Astrocyte of the hippocampus (primary cell): ENCODE measurements at regions not wholly inside any gene's neighbourhood (a gene's known extent, or its start where the extent isn't known, plus 50 kb on each side); places are given as distances from the start of the nearest gene placed in this dataset.

Experiments used
- DNase-seq: peaks from one replicate; pipeline ENCODE4 v3.0.0; 2011; ENCODE audit warnings: low read depth, low spot score

- no peak for DNase-seq
These were observed 80.0 kb downstream of the CENPW start for GRCh38 chr6:126419901-126420300.

DNA sequence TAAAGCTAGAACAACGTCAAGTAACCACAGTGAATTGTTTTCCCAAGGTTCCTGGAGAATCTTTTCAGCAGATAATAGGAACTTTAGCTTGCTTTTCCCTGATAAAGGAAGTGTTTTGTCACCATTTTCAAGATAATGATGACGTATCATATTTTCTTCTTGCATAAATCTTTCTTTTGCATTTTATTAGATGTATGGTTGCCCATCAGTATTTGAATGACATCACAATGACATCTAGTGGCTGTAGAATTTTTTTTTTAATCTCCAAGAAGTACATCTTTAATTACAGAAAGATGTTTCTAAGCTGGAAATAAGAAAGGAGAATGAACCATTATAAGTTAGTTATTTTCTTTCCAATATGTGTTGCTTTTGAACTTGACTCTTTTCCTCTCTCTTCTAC, 83.0 kb downstream of the CENPW start:
- DNase-seq = no peak

DNA sequence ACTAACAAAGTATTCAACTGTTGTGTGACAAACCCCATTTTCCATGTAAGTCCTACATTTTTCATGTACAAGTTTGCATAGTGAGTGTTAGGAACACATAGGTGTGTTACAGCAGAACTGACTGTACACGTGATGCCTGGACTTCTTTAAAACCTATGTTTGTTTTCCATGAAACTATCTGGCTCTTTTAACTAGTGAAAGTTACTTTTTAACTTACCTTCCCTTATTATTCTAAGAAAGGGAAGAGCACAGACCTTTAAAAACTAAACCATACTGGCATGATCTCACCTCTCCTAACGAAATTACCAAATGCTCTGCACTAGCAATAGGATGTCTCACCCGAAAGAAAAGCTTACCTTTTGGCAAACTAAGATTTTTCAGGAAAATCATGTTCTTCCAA, 87.8 kb downstream of the CENPW start:
- DNase-seq = no peak

DNA sequence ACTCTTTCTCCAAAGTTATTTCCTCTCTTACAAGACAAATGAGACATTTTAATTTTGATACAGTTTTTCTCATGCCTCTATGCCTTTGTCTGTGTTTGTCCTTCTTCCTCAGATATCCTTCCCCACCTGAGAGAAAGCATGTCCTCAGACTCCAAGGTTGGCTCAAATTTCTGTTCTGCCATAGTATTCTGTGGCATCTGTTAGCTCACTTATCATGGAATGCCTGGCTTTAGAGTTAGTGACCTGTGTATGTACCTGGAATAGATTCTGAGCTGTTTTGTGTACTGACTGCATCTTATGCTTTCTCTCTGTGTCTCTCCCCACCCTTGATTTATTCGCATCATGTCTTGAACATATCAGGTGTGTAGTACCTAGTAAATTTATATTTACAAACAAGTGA, 90.0 kb downstream of the CENPW start:
- no peak for DNase-seq

- DNase-seq = no peak
These were observed 92.6 kb downstream of the CENPW start for GRCh38 chr6:126432564-126432963.

- no peak for DNase-seq
These were observed 94.0 kb downstream of the CENPW start for GRCh38 chr6:126433927-126434326.

DNA sequence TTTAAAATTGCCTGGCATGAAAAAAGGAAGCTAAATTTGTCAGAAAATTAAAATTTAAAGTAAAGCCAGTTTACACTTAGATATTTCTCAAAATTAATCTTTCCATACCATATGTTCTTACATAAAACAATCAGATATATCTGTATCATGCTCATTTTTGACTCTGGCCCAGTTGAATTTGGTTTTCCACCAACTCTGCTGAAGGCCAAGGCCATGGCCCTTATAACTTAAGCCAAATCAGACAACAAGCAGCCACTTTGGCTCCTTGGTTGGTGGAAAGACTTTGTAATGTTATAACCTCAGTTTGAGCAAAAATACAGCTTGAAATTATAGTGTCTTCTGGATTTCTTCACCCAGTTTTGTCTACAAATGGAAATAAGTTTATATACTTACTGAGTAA, 97.3 kb downstream of the CENPW start:
- no peak for DNase-seq

GRCh38 chr6:126439040-126439439, 99.1 kb downstream of the CENPW start:
- no peak for DNase-seq

- DNase-seq = no peak
These were observed 101.0 kb downstream of the CENPW start for GRCh38 chr6:126440923-126441322.

DNA sequence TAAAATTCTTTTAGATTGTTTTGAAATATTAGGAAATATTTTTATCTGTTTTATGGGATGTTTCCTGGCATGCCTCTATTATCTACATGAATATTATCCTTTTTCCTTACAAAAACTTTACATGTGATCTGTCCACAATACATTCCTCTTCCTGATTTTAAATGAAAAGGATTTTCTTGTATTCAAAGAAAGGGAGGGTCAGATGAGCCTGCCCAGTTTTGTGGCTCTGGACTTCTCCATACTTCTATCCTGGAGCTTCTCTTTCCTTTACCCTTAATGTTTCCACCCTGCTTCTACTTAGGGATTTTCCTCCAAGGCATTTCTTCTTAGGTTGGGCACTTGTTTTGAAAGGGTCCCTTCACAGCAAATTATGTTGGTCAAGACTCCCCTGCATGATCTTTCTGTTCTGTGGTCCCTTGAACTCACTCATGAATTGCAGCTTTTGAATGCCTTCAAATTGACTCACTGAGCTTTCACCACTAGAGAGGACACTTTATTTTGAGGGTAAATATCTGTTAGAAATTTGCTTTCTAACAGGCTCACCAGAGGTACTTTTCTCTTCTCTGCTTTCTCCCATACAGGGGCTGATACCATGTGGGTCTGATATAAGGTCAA, 104.9 kb downstream of the CENPW start:
- DNase-seq = peak; percentile 50

- DNase-seq = no peak
These were observed 106.3 kb downstream of the CENPW start for GRCh38 chr6:126446248-126446647.

DNA sequence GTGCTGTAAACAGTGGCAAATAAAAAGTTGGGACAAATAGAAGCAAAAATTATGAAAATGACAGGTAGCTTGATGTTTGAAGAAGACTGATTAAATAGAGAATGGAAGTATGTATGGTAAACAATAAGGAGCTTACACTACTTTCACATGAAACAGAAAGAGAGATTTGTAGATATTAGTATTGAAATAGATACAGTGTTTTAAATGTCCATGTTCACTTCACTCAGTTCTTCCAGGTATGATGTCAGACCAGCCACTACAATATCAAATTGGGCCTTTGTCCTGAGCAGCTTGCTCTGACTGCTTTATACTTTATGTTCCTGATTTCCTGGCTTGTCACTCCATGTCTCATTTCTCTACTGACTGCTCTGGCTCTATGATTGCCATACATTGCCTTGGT, 107.5 kb downstream of the CENPW start:
- DNase-seq = no peak

- no peak for DNase-seq
These were observed 121.1 kb downstream of the CENPW start for GRCh38 chr6:126461045-126461444.

- no peak for DNase-seq
These were observed 124.3 kb downstream of the CENPW start for GRCh38 chr6:126464245-126464644.

GRCh38 chr6:126475449-126475848, 135.5 kb downstream of the CENPW start:
- DNase-seq = no peak

GRCh38 chr6:126477678-126478077, 137.8 kb downstream of the CENPW start:
- DNase-seq = no peak

- no peak for DNase-seq
These were observed 140.4 kb downstream of the CENPW start for GRCh38 chr6:126480268-126480667.

DNA sequence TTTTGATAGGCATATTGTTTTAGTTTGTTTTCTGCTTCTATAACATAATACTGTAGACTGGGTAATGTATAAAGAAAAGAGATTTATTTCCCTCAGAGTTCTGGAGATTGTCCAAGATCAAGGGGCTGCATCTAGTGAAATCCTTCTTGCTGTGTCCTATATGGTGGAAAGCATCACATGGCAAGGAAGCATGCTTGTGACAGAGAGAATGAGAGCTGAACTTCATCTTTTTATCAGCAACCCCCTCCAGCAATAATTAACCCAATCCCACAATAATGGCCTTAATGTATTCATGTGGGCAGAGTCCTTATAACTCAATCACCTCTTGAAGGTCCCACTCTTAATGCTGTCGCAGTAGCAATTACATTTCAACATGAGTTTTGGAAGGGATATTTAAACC, 141.4 kb downstream of the CENPW start:
- DNase-seq = no peak

GRCh38 chr6:126504792-126505191, 164.9 kb downstream of the CENPW start:
- no peak for DNase-seq

GRCh38 chr6:126513198-126513597, 173.3 kb downstream of the CENPW start:
- no peak for DNase-seq

- DNase-seq = no peak
These were observed 176.5 kb downstream of the CENPW start for GRCh38 chr6:126516411-126516810.

GRCh38 chr6:126524811-126525326, 185.0 kb downstream of the CENPW start:
- DNase-seq = no peak

DNA sequence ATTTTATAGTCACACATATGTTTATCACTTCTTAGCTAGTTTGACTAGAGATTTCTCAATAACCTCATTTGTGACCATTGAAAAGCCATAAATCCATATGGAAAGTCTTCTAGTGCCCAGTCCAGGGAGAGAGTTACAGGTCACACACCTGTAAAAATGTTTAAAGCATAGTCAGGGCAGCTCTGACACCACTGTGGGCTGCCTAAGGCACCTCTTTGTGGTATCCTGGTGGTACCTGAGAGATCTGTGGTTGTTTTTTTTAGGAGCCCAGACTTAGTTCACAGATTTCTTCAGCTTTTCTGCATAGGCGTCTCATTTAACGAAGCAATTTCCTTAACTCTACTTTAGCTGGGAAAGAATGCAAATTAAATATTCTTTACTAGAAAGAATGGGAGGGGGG, 186.6 kb downstream of the CENPW start:
- DNase-seq = no peak

DNA sequence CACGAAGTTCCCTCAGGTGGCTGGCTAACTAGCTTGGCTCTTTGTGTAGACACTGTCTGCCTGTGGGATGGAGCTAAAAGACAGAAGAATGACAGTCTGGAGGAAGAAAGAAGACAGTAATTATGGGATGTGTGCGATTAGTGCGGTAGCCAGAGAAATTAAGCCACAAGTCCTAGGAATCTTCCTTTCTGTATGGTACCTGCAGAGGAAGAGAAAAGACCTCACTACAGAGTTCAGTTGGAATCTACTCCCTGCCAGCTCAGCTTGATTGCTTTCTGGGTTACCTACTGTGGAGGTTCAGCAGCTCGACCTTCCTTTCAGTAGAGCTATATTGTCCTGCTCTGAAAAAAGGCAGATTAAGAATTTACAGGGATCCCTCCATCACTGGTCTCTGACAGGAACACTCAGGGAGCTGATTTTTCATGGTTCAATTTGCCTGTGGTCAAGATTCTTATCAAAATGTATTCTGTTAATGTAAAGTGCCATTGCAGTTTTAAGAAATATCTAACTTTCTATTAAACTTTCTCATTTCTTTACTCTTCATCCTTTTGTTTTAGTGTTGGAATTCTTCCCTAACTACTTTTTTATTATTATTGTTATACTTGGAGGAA, 187.2 kb downstream of the CENPW start:
- DNase-seq = no peak
